Myocyte (in vitro differentiated cells): ENCODE measurements at regions not wholly inside any gene's neighbourhood (a gene's known extent, or its start where the extent isn't known, plus 50 kb on each side); places are given as distances from the start of the nearest gene placed in this dataset.

Experiments used
- DNase-seq: peaks from one replicate; pipeline ENCODE4 v3.0.0-alpha.2; 2012; ENCODE audit warnings: low read depth

DNA sequence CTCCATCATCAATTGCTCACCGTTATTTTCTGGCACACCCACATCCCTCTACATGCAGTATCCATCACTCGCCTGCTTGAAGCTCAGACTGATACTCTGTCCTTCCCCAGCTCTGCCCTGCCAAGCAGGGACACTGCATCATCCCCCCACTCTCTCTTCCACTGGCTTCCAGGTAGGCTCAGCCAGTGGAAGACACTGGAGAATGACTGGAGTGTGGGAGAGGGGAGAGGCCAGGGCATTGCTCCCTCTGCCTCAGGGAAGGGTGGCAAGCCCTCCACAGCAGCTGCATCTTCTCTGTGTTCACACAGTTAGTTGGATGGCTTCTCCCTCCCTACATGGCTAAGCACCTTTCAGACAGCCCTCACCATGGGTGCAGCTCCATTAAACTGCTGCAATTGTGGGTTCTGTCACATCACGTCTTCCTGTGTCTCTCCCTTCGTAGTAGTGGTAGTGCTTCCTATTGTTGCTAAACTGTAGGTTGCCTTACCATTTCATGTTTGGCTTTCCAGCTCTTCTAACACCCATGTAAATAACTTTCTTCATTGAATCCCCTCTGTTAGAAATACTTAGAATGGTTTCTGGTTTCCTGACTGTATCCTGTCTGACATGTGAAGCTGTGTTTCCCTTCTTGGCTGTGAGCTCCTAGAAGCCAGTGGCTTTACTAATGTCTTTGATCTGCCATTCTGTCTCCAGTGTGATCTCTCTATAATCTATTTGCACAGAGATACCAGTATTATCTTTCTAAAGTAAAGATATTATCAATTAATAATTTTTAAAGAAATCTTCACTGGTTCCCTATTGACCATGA lies 483.7 kb upstream of the LRRN3 start:
- DNase-seq = no peak

DNA sequence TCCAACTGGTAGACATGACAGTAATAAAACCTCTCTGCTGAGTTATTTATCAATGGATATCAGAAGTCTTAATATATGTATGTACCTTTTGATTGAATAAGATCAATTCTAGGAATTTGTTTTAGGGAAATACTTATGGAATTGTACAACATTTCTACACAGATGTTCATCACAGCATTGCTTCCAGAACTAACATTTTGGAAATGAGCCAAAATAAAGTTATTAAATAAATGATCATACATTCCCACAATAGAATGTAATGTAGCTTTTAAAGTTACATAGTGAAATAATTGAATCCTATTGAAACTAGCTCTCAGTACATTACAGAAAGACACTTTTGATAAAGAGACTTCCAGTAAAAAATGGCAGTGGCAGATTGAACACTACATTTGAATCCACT lies 481.6 kb upstream of the LRRN3 start:
- DNase-seq = no peak

- DNase-seq = no peak
Measured at GRCh38 chr7:110612680-110613079, 478.2 kb upstream of the LRRN3 start.
